T-cell (primary cell): ENCODE measurements at regions not wholly inside any gene's neighbourhood (a gene's known extent, or its start where the extent isn't known, plus 50 kb on each side); places are given as distances from the start of the nearest gene placed in this dataset.

Experiments
- ATAC-seq, 4 experiments: fragments of 200-7000 bp in 3 of 4; fragments of 150-1000 bp in 1 of 4; cut with Tn5 transposase; replicated peaks in 1 of 4; 1 replicate in 3 of 4; 2 replicates in 1 of 4; pipeline ENCODE4 v1.10.0; 2021; ENCODE audit warnings: moderate library complexity in 3 of 4, mild to moderate bottlenecking in 2 of 4, moderate number of reproducible peaks in 1 of 4
- CTCF ChIA-PET, 2 donors: fragments of 300-600 bp; sonication (Branson Sonifier 250); formaldehyde crosslinking; loops; one replicate each; lab custom pipeline; 2022; ENCODE audit warnings: antibody characterized with exemption in 2 of 2; lab: Charles Lee
- POLR2A ChIA-PET, 2 donors: fragments of 300-600 bp; sonication (Branson Sonifier 250); formaldehyde crosslinking; loops; one replicate each; lab custom pipeline; 2022; ENCODE audit warnings: antibody characterized with exemption in 2 of 2; lab: Charles Lee
- DNase-seq, 35 experiments: peaks; one replicate each; pipeline versions ENCODE4 v3.0.0 to v3.0.0-alpha.2; 2013 to 2023
- H3K27ac ChIP-seq: one replicate; pipeline ENCODE4 v1.5.1; 2013; ENCODE audit warnings: low read length
- H3K27me3 ChIP-seq, 2 experiments: replicated peaks in 1 of 2; 1 replicate in 1 of 2; 2 replicates in 1 of 2; pipeline versions ENCODE4 v1.6.1 to v1.7.0; 2013; ENCODE audit warnings: low read length in 1 of 2, mixed read lengths in 1 of 2; ENCODE audit not compliant: control insufficient read depth in 2 of 2, insufficient read depth in 2 of 2; ENCODE audit errors: extremely low read depth in 1 of 2
- H3K36me3 ChIP-seq, 2 donors: 1 replicate in 1 of 2; 2 replicates in 1 of 2; pipeline versions ENCODE4 v1.6.1 to v1.7.0; 2013; ENCODE audit warnings: low read length in 1 of 2; ENCODE audit not compliant: control insufficient read depth in 2 of 2, insufficient read depth in 1 of 2; ENCODE audit errors: extremely low read depth in 1 of 2
- H3K4me1 ChIP-seq, 2 experiments: 1 replicate in 1 of 2; 2 replicates in 1 of 2; pipeline versions ENCODE4 v1.6.1 to v1.7.0; 2013; ENCODE audit warnings: low read length in 2 of 2, mixed read lengths in 1 of 2; ENCODE audit not compliant: insufficient read depth in 2 of 2, control insufficient read depth in 1 of 2; ENCODE audit errors: extremely low read depth in 1 of 2
- H3K4me3 ChIP-seq, 2 donors: 1 replicate in 1 of 2; 2 replicates in 1 of 2; pipeline versions ENCODE4 v1.5.1 to v1.7.0; 2013; ENCODE audit warnings: mild to moderate bottlenecking in 2 of 2, low read length in 1 of 2, moderate library complexity in 1 of 2; ENCODE audit not compliant: control insufficient read depth in 1 of 2; ENCODE audit errors: extremely low read depth in 1 of 2
- H3K9me3 ChIP-seq: 2 replicates; pipeline ENCODE4 v1.7.0; 2013
- H3K27ac Mint-ChIP-seq, 2 donors: one replicate each; pipeline ENCODE4 v1.8.0; 2020 to 2021; ENCODE audit warnings: mild to moderate bottlenecking in 2 of 2, mixed read lengths in 2 of 2
- H3K27me3 Mint-ChIP-seq, 2 donors: one replicate each; pipeline ENCODE4 v1.8.0; 2021 to 2022; ENCODE audit warnings: mixed read lengths in 2 of 2
- H3K36me3 Mint-ChIP-seq: one replicate; pipeline ENCODE4 v1.8.0; 2021; ENCODE audit warnings: mixed read lengths
- H3K4me1 Mint-ChIP-seq, 3 donors: one replicate each; pipeline ENCODE4 v1.8.0; 2020 to 2022; ENCODE audit warnings: mixed read lengths in 3 of 3, mild to moderate bottlenecking in 1 of 3
- H3K4me3 Mint-ChIP-seq, 3 donors: one replicate each; pipeline ENCODE4 v1.8.0; 2020 to 2022; ENCODE audit warnings: mild to moderate bottlenecking in 3 of 3, mixed read lengths in 3 of 3, moderate library complexity in 3 of 3
- H3K9me3 Mint-ChIP-seq, 3 donors: one replicate each; pipeline ENCODE4 v1.8.0; 2020 to 2022; ENCODE audit warnings: mixed read lengths in 3 of 3
- WGBS: methylation state at CpG from one replicate; pipeline ENCODE4 v1.1.5; 2013; ENCODE audit warnings: missing lambda C conversion rate; ENCODE audit not compliant: insufficient coverage; 5-methylcytosine and 5-hydroxymethylcytosine counted together

DNA sequence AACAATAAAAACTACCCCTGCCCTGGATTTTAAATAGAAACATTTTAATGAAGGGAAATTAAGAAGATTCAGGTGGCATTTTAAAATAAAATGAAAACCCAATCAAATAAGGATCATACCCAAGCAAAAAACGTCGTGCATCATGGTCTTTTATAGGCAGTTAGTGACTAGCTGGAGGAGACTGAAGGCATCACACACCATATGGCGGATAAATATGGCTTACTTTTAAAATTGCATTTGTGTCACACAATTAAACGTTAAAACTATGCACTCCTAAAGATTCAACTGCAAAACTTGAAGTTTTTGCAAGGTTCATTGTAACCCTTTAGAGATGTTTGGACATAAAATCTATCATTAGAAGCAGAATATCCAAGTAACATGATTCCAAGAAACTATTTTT lies 200.1 kb upstream of the NRG3 start:
- CTCF ChIA-PET, result no interaction called here
- Mint-ChIP-seq H3K4me1 (no peaks in the 10 kb centered on the region), H3K27ac (no peak overlapping the region), H3K9me3 (peaks cover 0 to 12% (median 3%) of the 10 kb centered on the region in 3 donors), H3K36me3 (no peaks in the 10 kb centered on the region), H3K4me3 (no peak overlapping the region), H3K27me3 (no peaks in the 10 kb centered on the region)
- no peaks in the 10 kb centered on the region for H3K27me3 ChIP-seq
- POLR2A ChIA-PET, result interaction anchor here in 1 of 2 donors (0.6 kb wide), 1 partner anchor 186 kb away, joined by 3 read pairs; no protein-coding TSS in a partner anchor
- no peaks in the 10 kb centered on the region for H3K9me3 ChIP-seq
- no peak overlapping the region for H3K4me3 ChIP-seq
- ATAC-seq (no peak), DNase-seq (no peak)
- H3K4me1 ChIP-seq, result no peaks in the 10 kb centered on the region
- WGBS, result no CpG with 5 or more reads among the region's 4 CpGs
- H3K36me3 ChIP-seq, result no peaks in the 10 kb centered on the region
- H3K27ac ChIP-seq, result no peak overlapping the region

GRCh38 chr10:81679291-81679690 lies 195.7 kb upstream of the NRG3 start:
- no peaks in the 10 kb centered on the region for H3K36me3 ChIP-seq
- WGBS, result 17% methylated on average over 1 of the region's 1 CpG
- Mint-ChIP-seq H3K27ac (no peak overlapping the region), H3K36me3 (no peaks in the 10 kb centered on the region), H3K4me1 (no peaks in the 10 kb centered on the region), H3K4me3 (no peak overlapping the region), H3K9me3 (peaks cover 0 to 10% (median 0%) of the 10 kb centered on the region in 3 donors), H3K27me3 (no peaks in the 10 kb centered on the region)
- CTCF ChIA-PET, result no interaction called here
- H3K4me3 ChIP-seq, result no peak overlapping the region
- H3K4me1 ChIP-seq, result no peaks in the 10 kb centered on the region
- H3K27ac ChIP-seq, result no peak overlapping the region
- no peaks in the 10 kb centered on the region for H3K9me3 ChIP-seq
- DNase-seq, result no peak
- ATAC-seq, result no peak
- POLR2A ChIA-PET, result no interaction called here
- no peaks in the 10 kb centered on the region for H3K27me3 ChIP-seq

GRCh38 chr10:81680359-81680758 lies 194.6 kb upstream of the NRG3 start:
- no peak overlapping the region for H3K4me3 ChIP-seq
- POLR2A ChIA-PET, result no interaction called here
- Mint-ChIP-seq H3K4me3 (no peak overlapping the region), H3K36me3 (no peaks in the 10 kb centered on the region), H3K27me3 (no peaks in the 10 kb centered on the region), H3K9me3 (peaks cover 0 to 7% (median 0%) of the 10 kb centered on the region in 3 donors), H3K4me1 (no peaks in the 10 kb centered on the region), H3K27ac (no peak overlapping the region)
- no peaks in the 10 kb centered on the region for H3K27me3 ChIP-seq
- WGBS, result 30% methylated on average over 1 of the region's 1 CpG
- H3K27ac ChIP-seq, result no peak overlapping the region
- no peak for DNase-seq
- no peaks in the 10 kb centered on the region for H3K9me3 ChIP-seq
- H3K4me1 ChIP-seq, result no peaks in the 10 kb centered on the region
- H3K36me3 ChIP-seq, result no peaks in the 10 kb centered on the region
- no peak for ATAC-seq
- CTCF ChIA-PET, result no interaction called here

DNA sequence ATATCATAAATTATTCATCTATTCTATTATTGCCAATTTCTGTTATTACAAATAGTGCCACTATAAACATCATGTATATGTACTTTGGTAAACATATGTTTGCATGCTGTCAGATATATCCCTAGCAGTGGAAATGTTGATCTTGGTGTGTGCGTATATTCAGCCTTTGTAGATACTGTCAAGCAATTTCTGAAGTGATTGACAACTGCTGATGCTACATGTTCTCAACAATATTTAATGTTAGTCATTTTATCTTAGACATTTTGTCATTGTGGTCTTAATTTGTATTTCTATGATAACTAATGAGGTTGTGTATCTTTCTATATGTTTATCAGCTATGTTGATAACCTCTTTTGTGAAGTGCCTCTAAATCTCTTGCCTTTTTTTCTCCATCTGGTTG lies 186.5 kb upstream of the NRG3 start:
- Mint-ChIP-seq H3K9me3 (peaks cover 5 to 17% (median 7%) of the 10 kb centered on the region in 3 donors), H3K27ac (no peak overlapping the region), H3K4me3 (no peak overlapping the region), H3K4me1 (no peaks in the 10 kb centered on the region), H3K27me3 (no peaks in the 10 kb centered on the region), H3K36me3 (no peaks in the 10 kb centered on the region)
- H3K9me3 ChIP-seq, result peaks cover 3% of the 10 kb centered on the region
- ATAC-seq (no peak), DNase-seq (no peak)
- H3K4me1 ChIP-seq, result no peaks in the 10 kb centered on the region
- WGBS, result no CpG with 5 or more reads among the region's 1 CpG
- no peaks in the 10 kb centered on the region for H3K36me3 ChIP-seq
- ChIA-PET CTCF (no interaction called here), POLR2A (no interaction called here)
- H3K4me3 ChIP-seq, result no peak overlapping the region
- no peak overlapping the region for H3K27ac ChIP-seq
- no peaks in the 10 kb centered on the region for H3K27me3 ChIP-seq

- Mint-ChIP-seq H3K27ac (no peak overlapping the region), H3K36me3 (no peaks in the 10 kb centered on the region), H3K4me3 (no peak overlapping the region), H3K27me3 (no peaks in the 10 kb centered on the region), H3K9me3 (peaks cover 19 to 28% (median 25%) of the 10 kb centered on the region in 3 donors), H3K4me1 (no peaks in the 10 kb centered on the region)
- Histone ChIP-seq H3K9me3 (no peaks in the 10 kb centered on the region), H3K36me3 (no peaks in the 10 kb centered on the region), H3K27ac (no peak overlapping the region), H3K27me3 (no peaks in the 10 kb centered on the region), H3K4me3 (no peak overlapping the region), H3K4me1 (no peaks in the 10 kb centered on the region)
- CTCF ChIA-PET, result interaction anchor here in 1 of 2 donors (0.6 kb wide), 1 partner anchor 1033 kb away, joined by 3 read pairs; no protein-coding TSS in a partner anchor
- no peak for ATAC-seq
- POLR2A ChIA-PET, result interaction anchor here in 1 of 2 donors (0.6 kb wide), 1 partner anchor 645 kb away, joined by 4 read pairs; no protein-coding TSS in a partner anchor
- no peak for DNase-seq
- 100% methylated on average over 2 of the region's 9 CpGs for WGBS
Measured at GRCh38 chr10:81696609-81697388, 178.2 kb upstream of the NRG3 start.

GRCh38 chr10:81704596-81704995 lies 170.4 kb upstream of the NRG3 start:
- Mint-ChIP-seq H3K4me1 (peaks cover 0 to 1% (median 0%) of the 10 kb centered on the region in 3 donors), H3K9me3 (peaks cover 4 to 8% (median 6%) of the 10 kb centered on the region in 3 donors), H3K27me3 (no peaks in the 10 kb centered on the region), H3K4me3 (no peak overlapping the region), H3K27ac (no peak overlapping the region), H3K36me3 (no peaks in the 10 kb centered on the region)
- DNase-seq, result no peak
- 40% methylated on average over 1 of the region's 1 CpG for WGBS
- H3K27ac ChIP-seq, result no peak overlapping the region
- H3K4me3 ChIP-seq, result no peak overlapping the region
- no peaks in the 10 kb centered on the region for H3K36me3 ChIP-seq
- no peaks in the 10 kb centered on the region for H3K4me1 ChIP-seq
- ChIA-PET CTCF (no interaction called here), POLR2A (no interaction called here)
- ATAC-seq, result no peak
- H3K9me3 ChIP-seq, result no peaks in the 10 kb centered on the region
- no peaks in the 10 kb centered on the region for H3K27me3 ChIP-seq
